K562 (cell line): ENCODE measurements at regions not wholly inside any gene's neighbourhood (a gene's known extent, or its start where the extent isn't known, plus 50 kb on each side); places are given as distances from the start of the nearest gene placed in this dataset.

Experiments used
- EGR1 ChIP-seq: fragments of 450-650 bp; conservative IDR thresholded peaks from 2 replicates; pipeline ENCODE4 v1.6.1; 2017; ENCODE audit warnings: mild to moderate bottlenecking
- ELF1 ChIP-seq: fragments of 200-800 bp; sonication (Bioruptor generic); IDR thresholded peaks from 2 replicates; pipeline ENCODE4 v1.6.1; 2016; ENCODE audit warnings: missing genetic modification characterization, missing compliant biosample characterization
- GTF2E2 ChIP-seq: fragments of 200-800 bp; sonication (Bioruptor generic); IDR thresholded peaks from 2 replicates; pipeline ENCODE4 v1.6.1; 2016; ENCODE audit warnings: missing genetic modification characterization, missing compliant biosample characterization
- HDAC1 ChIP-seq, 2 experiments: fragments of 450-650 bp; IDR thresholded peaks; 2 replicates each; pipeline ENCODE4 v1.6.1; 2016 to 2017; ENCODE audit warnings: inconsistent platforms in 1 of 2, mild to moderate bottlenecking in 1 of 2, moderate library complexity in 1 of 2
- HMGN3 ChIP-seq: IDR thresholded peaks from 2 replicates; pipeline ENCODE4 v1.6.1; 2011; ENCODE audit warnings: borderline replicate concordance, low read depth, mild to moderate bottlenecking, mixed read lengths, low read length; ENCODE audit not compliant: insufficient read length; ENCODE audit errors: extremely low read depth
- JUN ChIP-seq, 2 experiments: sonication (generic) in 1 of 2; formaldehyde crosslinking in 1 of 2; IDR thresholded peaks; 2 replicates each; pipeline versions ENCODE4 v1.6.1 to v1.8.0; 2012 to 2022; ENCODE audit warnings: borderline replicate concordance in 2 of 2, mild to moderate bottlenecking in 2 of 2, improper control_type of control experiment in 1 of 2, low read depth in 1 of 2, low read length in 1 of 2, missing genetic modification reagents in 1 of 2
- LEF1 ChIP-seq: fragments of 450-650 bp; IDR thresholded peaks from 2 replicates; pipeline ENCODE4 v1.6.1; 2016; ENCODE audit warnings: mild to moderate bottlenecking
- MYBL2 ChIP-seq, 2 experiments: fragments of 450-650 bp in 1 of 2; sonication (generic) in 1 of 2; formaldehyde crosslinking in 1 of 2; IDR thresholded peaks; 2 replicates each; pipeline versions ENCODE4 v1.6.1 to v1.8.1; 2017 to 2022; ENCODE audit warnings: borderline replicate concordance in 1 of 2, inconsistent platforms in 1 of 2, low read depth in 1 of 2, mild to moderate bottlenecking in 1 of 2, missing genetic modification reagents in 1 of 2, moderate library complexity in 1 of 2
- NFIX ChIP-seq: fragments of 250-450 bp; sonication (Bioruptor Pico); IDR thresholded peaks from 2 replicates; pipeline ENCODE4 v1.4.0; 2020; ENCODE audit warnings: low read depth, mild to moderate bottlenecking, moderate library complexity
- NFRKB ChIP-seq: fragments of 450-650 bp; IDR thresholded peaks from 2 replicates; pipeline ENCODE4 v1.6.1; 2016; ENCODE audit warnings: low read depth
- SMARCE1 ChIP-seq: fragments of 450-650 bp; IDR thresholded peaks from 2 replicates; pipeline ENCODE4 v1.7.1; 2016; ENCODE audit warnings: mild to moderate bottlenecking
- SRSF3 ChIP-seq: fragments of 200-400 bp; formaldehyde crosslinking; IDR thresholded peaks from 2 replicates; pipeline ENCODE4 v1.6.1; 2016; ENCODE audit warnings: mild to moderate bottlenecking, low read length, moderate library complexity; ENCODE audit not compliant: insufficient read depth
- TAF7 ChIP-seq: fragments of 450-650 bp; IDR thresholded peaks from 2 replicates; pipeline ENCODE4 v1.6.1; 2016; ENCODE audit warnings: missing genetic modification characterization, missing compliant biosample characterization
- TAF9B ChIP-seq: fragments of 450-650 bp; IDR thresholded peaks from 2 replicates; pipeline ENCODE4 v1.6.1; 2018; ENCODE audit warnings: mild to moderate bottlenecking; ENCODE audit not compliant: partially characterized antibody
- TBP ChIP-seq: optimal IDR thresholded peaks from 2 replicates; pipeline ENCODE3; 2011; ENCODE audit warnings: low read depth, low read length, improper control_type of control experiment
- ZC3H8 ChIP-seq: fragments of 450-650 bp; IDR thresholded peaks from 2 replicates; pipeline ENCODE4 v1.6.1; 2017
- ZFP1 ChIP-seq: fragments of 450-650 bp; formaldehyde crosslinking; IDR thresholded peaks from 2 replicates; pipeline ENCODE4 v1.4.0; 2020; ENCODE audit warnings: mild to moderate bottlenecking, mixed read lengths
- ZNF766 ChIP-seq: fragments of 200-800 bp; sonication (Bioruptor generic); conservative IDR thresholded peaks from 2 replicates; pipeline ENCODE4 v1.6.1; 2016; ENCODE audit warnings: missing genetic modification characterization, missing compliant biosample characterization
- ZNF780A ChIP-seq: fragments of 250-450 bp; sonication (Bioruptor Pico); IDR thresholded peaks from 2 replicates; pipeline ENCODE4 v1.5.0; 2021; ENCODE audit warnings: mild to moderate bottlenecking
- TF ChIP-seq, protein P1 (sequence below): fragments of 450-650 bp; IDR thresholded peaks from 2 replicates; pipeline ENCODE4 v1.6.1; 2016
- TF ChIP-seq, protein P2 (sequence below), 2 experiments: fragments of 450-650 bp; conservative IDR thresholded peaks; 2 replicates each; pipeline ENCODE4 v1.6.1; 2017; ENCODE audit warnings: mild to moderate bottlenecking in 2 of 2, moderate library complexity in 2 of 2
- TF ChIP-seq, protein P3 (sequence below), 2 experiments: fragments of 450-650 bp in 1 of 2; sonication (generic) in 1 of 2; formaldehyde crosslinking in 1 of 2; IDR thresholded peaks in 1 of 2; conservative IDR thresholded peaks in 1 of 2; 2 replicates each; pipeline versions ENCODE4 v1.6.1 to v1.8.1; 2016 to 2023; ENCODE audit warnings: mild to moderate bottlenecking in 2 of 2, moderate library complexity in 2 of 2, inconsistent platforms in 1 of 2, missing genetic modification reagents in 1 of 2
- TF ChIP-seq, protein P4 (sequence below): fragments of 200-800 bp; sonication (Bioruptor generic); IDR thresholded peaks from 2 replicates; pipeline ENCODE4 v1.6.1; 2017; ENCODE audit warnings: missing genetic modification characterization, missing compliant biosample characterization

DNA sequence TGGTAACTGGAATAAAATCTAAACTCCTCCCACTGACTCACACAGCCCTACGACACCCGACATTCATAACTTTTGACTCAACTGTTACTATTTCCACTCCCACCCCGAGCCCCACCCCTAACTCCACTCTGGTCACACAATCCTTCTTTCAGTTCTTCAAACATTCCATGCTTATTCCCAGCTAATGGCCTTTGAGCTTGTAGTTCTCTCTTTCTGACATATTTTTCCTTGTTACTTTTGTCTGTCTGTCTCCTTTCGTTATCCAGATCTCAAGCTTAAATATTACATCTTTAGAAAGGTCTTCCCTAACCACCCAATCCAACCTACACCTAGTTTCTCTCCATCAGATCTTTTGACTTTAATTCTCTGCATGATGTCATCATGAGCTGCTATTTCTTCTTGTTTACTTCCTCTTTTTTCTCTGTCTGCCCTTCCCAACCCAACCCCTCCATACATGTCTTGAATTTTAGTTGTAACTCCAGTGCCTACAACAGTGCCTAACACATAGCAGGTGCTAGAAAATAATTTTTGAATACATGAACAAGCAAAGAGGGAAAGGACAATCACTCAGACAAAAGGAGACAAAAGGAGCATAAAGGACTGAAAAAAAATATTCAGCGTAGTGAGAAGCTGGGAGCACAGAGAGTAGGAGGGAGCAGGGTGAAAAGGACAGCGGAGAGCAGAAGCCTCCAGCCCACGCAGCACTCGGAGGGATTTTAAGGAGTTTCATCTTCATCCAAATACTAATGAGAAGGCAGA lies 65.2 kb upstream of the SMIM36 start (continued):
- TF ChIP-seq ELF1 (no peak), GTF2E2 (tag) (peak; percentile 69; the same call in 1 of the 2 replicates), MYBL2 (IDR thresholded peaks at IDR 0.05; ENCODE audit: low read depth) (no peak), MYBL2 (CRISPR knock-in tag; IDR thresholded peaks at IDR 0.05; ENCODE audit: borderline replicate concordance) (no peak), JUN (IDR thresholded peaks at IDR 0.05; ENCODE audit: borderline replicate concordance, low read depth, low read length) (peak; percentile 78), JUN (CRISPR knock-in tag; IDR thresholded peaks at IDR 0.05; ENCODE audit: borderline replicate concordance) (no peak), NFIX (no peak), ZFP1 (CRISPR knock-in tag) (no peak), EGR1 (peak; percentile 72), TAF7 (tag) (peak; percentile 97), HDAC1 (IDR thresholded peaks at IDR 0.05) (peak in 1 of 2 experiments; percentile 48; a peak in 2 of 4 replicates), SRSF3 (no peak), ZC3H8 (no peak), NFRKB (peak; percentile 76), ZNF766 (CRISPR knock-in tag) (peak; percentile 52; the same call in 1 of the 2 replicates), LEF1 (peak; percentile 73; the same call in 1 of the 2 replicates), SMARCE1 (peak; percentile 88), HMGN3 (no peak), TBP (peak; percentile 61), ZNF780A (CRISPR knock-in tag) (no peak), TAF9B (peak; percentile 76)
- TF ChIP-seq, protein P1, sequence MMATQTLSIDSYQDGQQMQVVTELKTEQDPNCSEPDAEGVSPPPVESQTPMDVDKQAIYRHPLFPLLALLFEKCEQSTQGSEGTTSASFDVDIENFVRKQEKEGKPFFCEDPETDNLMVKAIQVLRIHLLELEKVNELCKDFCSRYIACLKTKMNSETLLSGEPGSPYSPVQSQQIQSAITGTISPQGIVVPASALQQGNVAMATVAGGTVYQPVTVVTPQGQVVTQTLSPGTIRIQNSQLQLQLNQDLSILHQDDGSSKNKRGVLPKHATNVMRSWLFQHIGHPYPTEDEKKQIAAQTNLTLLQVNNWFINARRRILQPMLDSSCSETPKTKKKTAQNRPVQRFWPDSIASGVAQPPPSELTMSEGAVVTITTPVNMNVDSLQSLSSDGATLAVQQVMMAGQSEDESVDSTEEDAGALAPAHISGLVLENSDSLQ = 0 out of 2 replicates have a peak, but pooled peaks have one; percentile 8
- TF ChIP-seq, protein P2, sequence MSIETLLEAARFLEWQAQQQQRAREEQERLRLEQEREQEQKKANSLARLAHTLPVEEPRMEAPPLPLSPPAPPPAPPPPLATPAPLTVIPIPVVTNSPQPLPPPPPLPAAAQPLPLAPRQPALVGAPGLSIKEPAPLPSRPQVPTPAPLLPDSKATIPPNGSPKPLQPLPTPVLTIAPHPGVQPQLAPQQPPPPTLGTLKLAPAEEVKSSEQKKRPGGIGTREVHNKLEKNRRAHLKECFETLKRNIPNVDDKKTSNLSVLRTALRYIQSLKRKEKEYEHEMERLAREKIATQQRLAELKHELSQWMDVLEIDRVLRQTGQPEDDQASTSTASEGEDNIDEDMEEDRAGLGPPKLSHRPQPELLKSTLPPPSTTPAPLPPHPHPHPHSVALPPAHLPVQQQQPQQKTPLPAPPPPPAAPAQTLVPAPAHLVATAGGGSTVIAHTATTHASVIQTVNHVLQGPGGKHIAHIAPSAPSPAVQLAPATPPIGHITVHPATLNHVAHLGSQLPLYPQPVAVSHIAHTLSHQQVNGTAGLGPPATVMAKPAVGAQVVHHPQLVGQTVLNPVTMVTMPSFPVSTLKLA (conservative IDR thresholded peaks at IDR 0.05) = peak in 1 of 2 experiments; percentile 47; a peak in 1 of 4 replicates
- TF ChIP-seq, protein P3, sequence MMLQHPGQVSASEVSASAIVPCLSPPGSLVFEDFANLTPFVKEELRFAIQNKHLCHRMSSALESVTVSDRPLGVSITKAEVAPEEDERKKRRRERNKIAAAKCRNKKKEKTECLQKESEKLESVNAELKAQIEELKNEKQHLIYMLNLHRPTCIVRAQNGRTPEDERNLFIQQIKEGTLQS (IDR thresholded peaks at IDR 0.05) = peak; percentile 98
- TF ChIP-seq, protein P3 (CRISPR knock-in tag; conservative IDR thresholded peaks at IDR 0.05) = no peak; the same call in 1 of the 2 replicates
- TF ChIP-seq, protein P4, sequence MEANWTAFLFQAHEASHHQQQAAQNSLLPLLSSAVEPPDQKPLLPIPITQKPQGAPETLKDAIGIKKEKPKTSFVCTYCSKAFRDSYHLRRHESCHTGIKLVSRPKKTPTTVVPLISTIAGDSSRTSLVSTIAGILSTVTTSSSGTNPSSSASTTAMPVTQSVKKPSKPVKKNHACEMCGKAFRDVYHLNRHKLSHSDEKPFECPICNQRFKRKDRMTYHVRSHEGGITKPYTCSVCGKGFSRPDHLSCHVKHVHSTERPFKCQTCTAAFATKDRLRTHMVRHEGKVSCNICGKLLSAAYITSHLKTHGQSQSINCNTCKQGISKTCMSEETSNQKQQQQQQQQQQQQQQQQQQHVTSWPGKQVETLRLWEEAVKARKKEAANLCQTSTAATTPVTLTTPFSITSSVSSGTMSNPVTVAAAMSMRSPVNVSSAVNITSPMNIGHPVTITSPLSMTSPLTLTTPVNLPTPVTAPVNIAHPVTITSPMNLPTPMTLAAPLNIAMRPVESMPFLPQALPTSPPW (CRISPR knock-in tag) = peak; percentile 21
